H1 (cell line): ENCODE measurements at regions not wholly inside any gene's neighbourhood (a gene's known extent, or its start where the extent isn't known, plus 50 kb on each side); places are given as distances from the start of the nearest gene placed in this dataset.

ENCODE experiments used
- CTCF ChIA-PET: fragments of 300-600 bp; sonication (Branson Sonifier 250); formaldehyde crosslinking; loops from one replicate; lab custom pipeline; 2021; ENCODE audit not compliant: partially characterized antibody; lab: Charles Lee
- POLR2A ChIA-PET: fragments of 300-600 bp; sonication (Branson Sonifier 250); formaldehyde crosslinking; loops from one replicate; lab custom pipeline; 2021; ENCODE audit warnings: inconsistent platforms; ENCODE audit not compliant: partially characterized antibody; lab: Charles Lee
- DNase-seq, 2 experiments: peaks; one replicate each; pipeline versions ENCODE4 v3.0.0 to v3.0.0-alpha.2; 2010 to 2022; ENCODE audit warnings: low spot score in 2 of 2, low read depth in 1 of 2, mixed read lengths in 1 of 2
- FAIRE-seq: peaks from 2 replicates; lab custom pipeline; 2011; peaks lifted over from hg19 to GRCh38; lab: Jason Lieb, UNC
- H2AFZ ChIP-seq: 2 replicates; pipeline ENCODE4 v1.8.1; 2012; ENCODE audit warnings: low read length, inconsistent platforms
- H2AK5ac ChIP-seq: 2 replicates; pipeline ENCODE4 v1.6.1; 2013; ENCODE audit warnings: low read depth, low read length
- H2BK120ac ChIP-seq: replicated peaks from 2 replicates; pipeline ENCODE3; 2013; ENCODE audit warnings: low read depth, low read length, inconsistent platforms
- H2BK12ac ChIP-seq: 2 replicates; pipeline ENCODE4 v1.6.1; 2013; ENCODE audit warnings: low read depth, low read length
- H2BK15ac ChIP-seq: 2 replicates; pipeline ENCODE4 v1.6.1; 2013; ENCODE audit warnings: low read length
- H2BK20ac ChIP-seq: 2 replicates; pipeline ENCODE4 v1.6.1; 2013; ENCODE audit warnings: low read length
- H2BK5ac ChIP-seq: 2 replicates; pipeline ENCODE4 v1.6.1; 2013; ENCODE audit warnings: low read depth, low read length
- H3K14ac ChIP-seq: 2 replicates; pipeline ENCODE4 v1.6.1; 2013; ENCODE audit warnings: inconsistent platforms; ENCODE audit not compliant: insufficient read length
- H3K18ac ChIP-seq: 2 replicates; pipeline ENCODE4 v1.6.1; 2013; ENCODE audit warnings: low read length; ENCODE audit errors: extremely low read depth
- H3K23ac ChIP-seq: 2 replicates; pipeline ENCODE4 v1.6.1; 2013; ENCODE audit warnings: inconsistent platforms; ENCODE audit not compliant: insufficient read length
- H3K23me2 ChIP-seq: 2 replicates; pipeline ENCODE4 v1.6.1; 2013; ENCODE audit warnings: low read depth, low read length
- H3K27ac ChIP-seq: 2 replicates; pipeline ENCODE4 v1.6.1; 2011; ENCODE audit warnings: low read depth, low read length, inconsistent platforms
- H3K27me3 ChIP-seq, 4 experiments: replicated peaks in 1 of 4; 1 replicate in 1 of 4; 2 replicates in 3 of 4; pipeline versions ENCODE4 v1.6.1 to v1.8.1; 2011 to 2013; ENCODE audit warnings: low read length in 3 of 4, mild to moderate bottlenecking in 3 of 4, inconsistent platforms in 2 of 4, mixed read lengths in 2 of 4, moderate library complexity in 1 of 4; ENCODE audit not compliant: control insufficient read depth in 3 of 4, insufficient read depth in 3 of 4; ENCODE audit errors: extremely low read depth in 1 of 4
- H3K36me3 ChIP-seq, 4 experiments: 2 replicates each; pipeline versions ENCODE4 v1.6.1 to v1.8.1; 2011 to 2013; ENCODE audit warnings: mild to moderate bottlenecking in 4 of 4, low read length in 3 of 4, moderate library complexity in 2 of 4, control low read depth in 1 of 4, inconsistent platforms in 1 of 4; ENCODE audit not compliant: insufficient read depth in 4 of 4, control insufficient read depth in 2 of 4
- H3K4ac ChIP-seq: replicated peaks from 2 replicates; pipeline ENCODE3; 2013; ENCODE audit warnings: low read length, low read depth, mixed read lengths, inconsistent platforms; ENCODE audit not compliant: insufficient read length
- H3K4me1 ChIP-seq, 4 experiments: replicated peaks in 1 of 4; 1 replicate in 1 of 4; 2 replicates in 3 of 4; pipeline versions ENCODE4 v1.6.1 to v1.8.1; 2011 to 2013; ENCODE audit warnings: low read length in 3 of 4, inconsistent platforms in 2 of 4, mixed read lengths in 1 of 4; ENCODE audit not compliant: insufficient read depth in 4 of 4, control insufficient read depth in 3 of 4
- H3K4me2 ChIP-seq, 2 experiments: 2 replicates each; pipeline versions ENCODE4 v1.6.1 to v1.8.1; 2011 to 2013; ENCODE audit warnings: low read depth in 2 of 2, low read length in 2 of 2, control low read depth in 1 of 2, inconsistent platforms in 1 of 2, mild to moderate bottlenecking in 1 of 2; ENCODE audit not compliant: insufficient read depth in 1 of 2
- H3K4me3 ChIP-seq, 4 experiments: fragments of 200-600, 300-600 bp in 1 of 4; sonication (generic), shearing (Covaris generic), sonication (Bioruptor Twin) in 1 of 4; 2 replicates each; pipeline versions ENCODE4 v1.5.1 to v1.8.1; 2011 to 2016; ENCODE audit warnings: low read length in 4 of 4, low read depth in 3 of 4, control low read depth in 2 of 4, inconsistent platforms in 2 of 4, mild to moderate bottlenecking in 2 of 4, mixed read lengths in 1 of 4, moderate library complexity in 1 of 4; ENCODE audit not compliant: insufficient read depth in 2 of 4; ENCODE audit errors: extremely low read depth in 1 of 4
- H3K56ac ChIP-seq: replicated peaks from 2 replicates; pipeline ENCODE3; 2013; ENCODE audit warnings: low read depth, mild to moderate bottlenecking, mixed read lengths, low read length, inconsistent platforms; ENCODE audit not compliant: insufficient read length
- H3K79me1 ChIP-seq: 2 replicates; pipeline ENCODE4 v1.6.1; 2013; ENCODE audit warnings: low read depth, low read length, control low read depth
- H3K79me2 ChIP-seq, 2 experiments: 2 replicates each; pipeline versions ENCODE4 v1.6.1 to v1.8.1; 2012 to 2013; ENCODE audit warnings: low read length in 2 of 2, mild to moderate bottlenecking in 2 of 2, inconsistent platforms in 1 of 2; ENCODE audit not compliant: insufficient read depth in 2 of 2, control insufficient read depth in 1 of 2
- H3K9ac ChIP-seq, 4 experiments: replicated peaks in 1 of 4; 1 replicate in 1 of 4; 2 replicates in 3 of 4; pipeline versions ENCODE4 v1.6.1 to v1.8.1; 2011 to 2013; ENCODE audit warnings: low read depth in 3 of 4, low read length in 3 of 4, control low read depth in 2 of 4, mild to moderate bottlenecking in 2 of 4, moderate library complexity in 2 of 4, inconsistent platforms in 1 of 4; ENCODE audit errors: extremely low read depth in 1 of 4
- H3K9me3 ChIP-seq, 2 experiments: 2 replicates each; pipeline versions ENCODE4 v1.6.1 to v1.8.1; 2012 to 2013; ENCODE audit warnings: mild to moderate bottlenecking in 2 of 2, moderate library complexity in 2 of 2, control low read depth in 1 of 2, inconsistent platforms in 1 of 2, low read depth in 1 of 2, low read length in 1 of 2, mixed read lengths in 1 of 2; ENCODE audit not compliant: insufficient read depth in 2 of 2
- H4K20me1 ChIP-seq, 2 experiments: replicated peaks in 1 of 2; 2 replicates each; pipeline versions ENCODE3 to v1.8.1; 2011 to 2013; ENCODE audit warnings: inconsistent platforms in 2 of 2, low read length in 2 of 2, mild to moderate bottlenecking in 1 of 2; ENCODE audit not compliant: insufficient read depth in 2 of 2, control insufficient read depth in 1 of 2
- H4K5ac ChIP-seq: 2 replicates; pipeline ENCODE4 v1.6.1; 2013; ENCODE audit warnings: low read length, low read depth, mixed read lengths, inconsistent platforms; ENCODE audit not compliant: insufficient read length
- H4K8ac ChIP-seq: 2 replicates; pipeline ENCODE4 v1.8.0; 2013; ENCODE audit warnings: mild to moderate bottlenecking, moderate library complexity, low read length, inconsistent platforms; ENCODE audit not compliant: insufficient read depth; ENCODE audit errors: extremely low read depth
- H4K91ac ChIP-seq: replicated peaks from 2 replicates; pipeline ENCODE3; 2013; ENCODE audit warnings: low read length, mixed read lengths, inconsistent platforms; ENCODE audit not compliant: insufficient read length
- ASH2L ChIP-seq: fragments of 200-600, 300-600 bp; sonication (generic); IDR thresholded peaks from one replicate; pipeline ENCODE4 v1.7.1; 2017; ENCODE audit warnings: low read length
- CEBPB ChIP-seq: IDR thresholded peaks from 2 replicates; pipeline ENCODE4 v1.6.1; 2012; ENCODE audit warnings: low read depth, low read length
- HDAC2 ChIP-seq, 2 experiments: fragments of 300-600 bp in 1 of 2; sonication (generic) in 1 of 2; IDR thresholded peaks; 2 replicates each; pipeline ENCODE4 v1.6.1; 2011 to 2012; ENCODE audit warnings: low read depth in 2 of 2, low read length in 2 of 2, mild to moderate bottlenecking in 2 of 2, moderate library complexity in 2 of 2, borderline replicate concordance in 1 of 2, inconsistent platforms in 1 of 2
- PHF8 ChIP-seq: fragments of 200-600 bp; sonication (generic); conservative IDR thresholded peaks from 2 replicates; pipeline ENCODE4 v1.7.1; 2012; ENCODE audit warnings: low read depth, mild to moderate bottlenecking, inconsistent platforms, low read length, moderate library complexity
- POLR2AphosphoS5 ChIP-seq: IDR thresholded peaks from 2 replicates; pipeline ENCODE4 v1.6.1; 2011; ENCODE audit warnings: low read depth, low read length
- SAP30 ChIP-seq: fragments of 300-600 bp; sonication (generic); IDR thresholded peaks from 2 replicates; pipeline ENCODE4 v1.7.1; 2012; ENCODE audit warnings: low read length, moderate library complexity, mild to moderate bottlenecking, inconsistent platforms; ENCODE audit not compliant: insufficient read depth, insufficient replicate concordance
- ZNF274 ChIP-seq: IDR thresholded peaks from 2 replicates; pipeline ENCODE4 v1.7.0; 2012; ENCODE audit warnings: low read length, borderline replicate concordance; ENCODE audit errors: extremely low read depth
- WGBS, 2 experiments: shearing (Covaris generic) in 1 of 2; methylation state at CpG; one replicate each; pipeline versions ENCODE4 v1.1.6 to v1.1.7; 2013 to 2015; ENCODE audit warnings: low lambda C conversion rate in 2 of 2, mixed read lengths in 2 of 2, inconsistent platforms in 1 of 2, low coverage in 1 of 2, missing lambda C conversion rate in 1 of 2; ENCODE audit not compliant: insufficient replicate concordance in 2 of 2, insufficient coverage in 1 of 2, insufficient read length in 1 of 2; ENCODE audit errors: extremely low coverage in 1 of 2, missing lambda C conversion rate in 1 of 2; 5-methylcytosine and 5-hydroxymethylcytosine counted together
- TF ChIP-seq, protein P1 (sequence below): IDR thresholded peaks from 2 replicates; pipeline ENCODE4 v1.6.1; 2011; ENCODE audit warnings: low read length, improper control_type of control experiment

DNA sequence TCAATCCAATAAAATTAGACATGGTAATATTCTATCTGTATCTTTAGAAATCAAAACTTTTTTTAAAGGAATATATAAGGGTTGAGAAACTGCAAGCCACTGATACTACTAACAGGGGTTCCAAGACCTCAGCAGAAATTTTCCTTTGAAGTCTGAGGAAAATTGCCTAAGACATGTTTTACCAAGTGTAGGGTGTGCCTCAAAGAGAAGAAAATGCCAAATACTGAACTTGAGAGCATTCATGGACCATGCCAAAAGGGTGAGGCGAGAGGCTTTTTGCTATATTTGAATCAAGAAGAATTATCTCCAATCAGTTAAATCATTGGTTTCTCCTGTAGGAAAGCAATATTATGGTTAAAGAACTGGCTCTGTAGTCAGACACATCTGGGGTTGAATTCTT lies 207.9 kb upstream of the B3GALT2 start:
- H3K9me3 ChIP-seq = no peaks in the 10 kb centered on the region
- no peaks in the 10 kb centered on the region for H3K23me2 ChIP-seq
- H2BK120ac ChIP-seq = no peak overlapping the region
- H3K27me3 ChIP-seq = peaks cover 0 to 1% (median 0%) of the 10 kb centered on the region in 4 experiments; a peak in 1 of 7 replicates
- no peak overlapping the region for H3K18ac ChIP-seq
- WGBS, 2 experiments = 85% methylated on average over 1 of the region's 1 CpG; no CpG with 5 or more reads in 1 of the 2 experiments
- H2BK15ac ChIP-seq = no peak overlapping the region
- H3K36me3 ChIP-seq = no peaks in the 10 kb centered on the region
- CTCF ChIA-PET = interaction anchor here (0.6 to 1.8 kb wide), 3 partner anchors 462 to 799 kb away, joined by 3 read pairs; no protein-coding TSS in a partner anchor
- H3K4me2 ChIP-seq = no peak overlapping the region
- DNase-seq = no peak
- H2BK20ac ChIP-seq = no peak overlapping the region
- no peak overlapping the region for H3K14ac ChIP-seq
- no peak overlapping the region for H3K9ac ChIP-seq
- no peak for TF ChIP-seq HDAC2 (IDR thresholded peaks at IDR 0.05; ENCODE audit: borderline replicate concordance in 1 of 2, low read depth in 2 of 2, low read length in 2 of 2)
- no peak for TF ChIP-seq ASH2L
- no peak for TF ChIP-seq PHF8
- TF ChIP-seq, protein P1, sequence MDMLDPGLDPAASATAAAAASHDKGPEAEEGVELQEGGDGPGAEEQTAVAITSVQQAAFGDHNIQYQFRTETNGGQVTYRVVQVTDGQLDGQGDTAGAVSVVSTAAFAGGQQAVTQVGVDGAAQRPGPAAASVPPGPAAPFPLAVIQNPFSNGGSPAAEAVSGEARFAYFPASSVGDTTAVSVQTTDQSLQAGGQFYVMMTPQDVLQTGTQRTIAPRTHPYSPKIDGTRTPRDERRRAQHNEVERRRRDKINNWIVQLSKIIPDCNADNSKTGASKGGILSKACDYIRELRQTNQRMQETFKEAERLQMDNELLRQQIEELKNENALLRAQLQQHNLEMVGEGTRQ = no peak
- no peak for TF ChIP-seq ZNF274
- TF ChIP-seq SAP30 = no peak
- TF ChIP-seq POLR2AphosphoS5 = no peak
- TF ChIP-seq CEBPB = no peak
- TF ChIP-seq, all 59 proteins: peak for 0
- Histone ChIP-seq H3K79me1 (no peaks in the 10 kb centered on the region), H3K56ac (no peak overlapping the region), H3K4me1 (no peaks in the 10 kb centered on the region), H4K8ac (no peak overlapping the region), H4K5ac (no peak overlapping the region), H3K4ac (no peak overlapping the region), H2AFZ (no peak overlapping the region), H2BK12ac (no peak overlapping the region), H2AK5ac (no peak overlapping the region), H3K4me3 (no peak overlapping the region), H2BK5ac (no peak overlapping the region), H3K23ac (no peak overlapping the region), H3K27ac (no peak overlapping the region), H4K91ac (no peak overlapping the region), H4K20me1 (no peaks in the 10 kb centered on the region), H3K79me2 (no peaks in the 10 kb centered on the region)
- FAIRE-seq = no peak
- POLR2A ChIA-PET = no interaction called here
